Subcutaneous abdominal adipose tissue (tissue), 5 donors: ENCODE measurements at regions not wholly inside any gene's neighbourhood (a gene's known extent, or its start where the extent isn't known, plus 50 kb on each side); places are given as distances from the start of the nearest gene placed in this dataset.

Source experiments
- H3K27ac ChIP-seq: one replicate; pipeline ENCODE4 v1.7.0; 2013; ENCODE audit warnings: low read depth, mild to moderate bottlenecking, inconsistent platforms, low read length, moderate library complexity
- H3K27me3 ChIP-seq, 5 donors: one replicate each; pipeline ENCODE4 v1.7.0; 2013; ENCODE audit warnings: low read length in 5 of 5, inconsistent platforms in 1 of 5; ENCODE audit not compliant: control insufficient read depth in 5 of 5, insufficient read depth in 4 of 5
- H3K36me3 ChIP-seq, 5 donors: one replicate each; pipeline ENCODE4 v1.7.0; 2013; ENCODE audit warnings: low read length in 5 of 5; ENCODE audit not compliant: control insufficient read depth in 5 of 5, insufficient read depth in 5 of 5
- H3K4me1 ChIP-seq, 5 donors: one replicate each; pipeline ENCODE4 v1.7.0; 2013; ENCODE audit warnings: low read length in 5 of 5, mild to moderate bottlenecking in 3 of 5, moderate library complexity in 1 of 5; ENCODE audit not compliant: control insufficient read depth in 5 of 5, insufficient read depth in 5 of 5
- H3K4me3 ChIP-seq, 5 donors: one replicate each; pipeline ENCODE4 v1.7.0; 2013; ENCODE audit warnings: low read length in 5 of 5, low read depth in 1 of 5
- H3K9ac ChIP-seq, 5 donors: one replicate each; pipeline ENCODE4 v1.7.0; 2013; ENCODE audit warnings: low read length in 5 of 5, mild to moderate bottlenecking in 4 of 5, moderate library complexity in 3 of 5
- H3K9me3 ChIP-seq, 5 donors: one replicate each; pipeline ENCODE4 v1.7.0; 2013; ENCODE audit warnings: low read length in 5 of 5; ENCODE audit not compliant: control insufficient read depth in 5 of 5
- donor health status: healthy.
- donor health status: healthy.
- donor health status: healthy.
- donor health status: healthy.
- donor health status: healthy.

GRCh38 chr18:39721712-39722111, 2156.1 kb upstream of the CELF4 start:
- Histone ChIP-seq H3K27ac (no peak overlapping the region), H3K9ac (no peak overlapping the region), H3K4me3 (no peak overlapping the region), H3K36me3 (no peaks in the 10 kb centered on the region), H3K9me3 (no peaks in the 10 kb centered on the region), H3K27me3 (no peaks in the 10 kb centered on the region), H3K4me1 (no peaks in the 10 kb centered on the region)

- Histone ChIP-seq H3K9ac (no peak overlapping the region), H3K4me3 (no peak overlapping the region), H3K4me1 (peaks cover 0 to 16% (median 9%) of the 10 kb centered on the region in 5 donors), H3K36me3 (no peaks in the 10 kb centered on the region), H3K9me3 (no peaks in the 10 kb centered on the region), H3K27ac (no peak overlapping the region), H3K27me3 (no peaks in the 10 kb centered on the region)
These were observed 2148.4 kb upstream of the CELF4 start for GRCh38 chr18:39713961-39714360.

GRCh38 chr18:39711701-39712100, 2146.1 kb upstream of the CELF4 start:
- Histone ChIP-seq H3K27ac (no peak overlapping the region), H3K27me3 (no peaks in the 10 kb centered on the region), H3K4me1 (peaks cover 0 to 20% (median 10%) of the 10 kb centered on the region in 5 donors), H3K36me3 (no peaks in the 10 kb centered on the region), H3K4me3 (no peak overlapping the region), H3K9me3 (no peaks in the 10 kb centered on the region), H3K9ac (no peak overlapping the region)

GRCh38 chr18:39705362-39705761, 2139.8 kb upstream of the CELF4 start:
- Histone ChIP-seq H3K9ac (no peak overlapping the region), H3K4me1 (peaks cover 0 to 16% (median 10%) of the 10 kb centered on the region in 5 donors), H3K9me3 (no peaks in the 10 kb centered on the region), H3K36me3 (no peaks in the 10 kb centered on the region), H3K27me3 (no peaks in the 10 kb centered on the region), H3K4me3 (no peak overlapping the region), H3K27ac (no peak overlapping the region)

GRCh38 chr18:39702888-39703287, 2137.3 kb upstream of the CELF4 start:
- Histone ChIP-seq H3K27me3 (no peaks in the 10 kb centered on the region), H3K9me3 (no peaks in the 10 kb centered on the region), H3K36me3 (no peaks in the 10 kb centered on the region), H3K9ac (no peak overlapping the region), H3K4me1 (no peaks in the 10 kb centered on the region), H3K4me3 (no peak overlapping the region), H3K27ac (no peak overlapping the region)

- Histone ChIP-seq H3K27ac (no peak overlapping the region), H3K4me1 (no peaks in the 10 kb centered on the region), H3K4me3 (no peak overlapping the region), H3K9ac (no peak overlapping the region), H3K36me3 (no peaks in the 10 kb centered on the region), H3K27me3 (no peaks in the 10 kb centered on the region), H3K9me3 (no peaks in the 10 kb centered on the region)
These were observed 2136.2 kb upstream of the CELF4 start for GRCh38 chr18:39701839-39702238.

GRCh38 chr18:39701055-39701783, 2135.6 kb upstream of the CELF4 start:
- Histone ChIP-seq H3K27me3 (no peaks in the 10 kb centered on the region), H3K27ac (no peak overlapping the region)

GRCh38 chr18:39699340-39699964, 2133.9 kb upstream of the CELF4 start:
- no peaks in the 10 kb centered on the region for H3K36me3 ChIP-seq
- no peak overlapping the region for H3K9ac ChIP-seq
- H3K27ac ChIP-seq = no peak overlapping the region

More at GRCh38 chr18:39701055-39701783, 2135.6 kb upstream of the CELF4 start:
- H3K4me3 ChIP-seq = no peak overlapping the region
- no peaks in the 10 kb centered on the region for H3K36me3 ChIP-seq
- no peaks in the 10 kb centered on the region for H3K9me3 ChIP-seq
- H3K4me1 ChIP-seq = no peaks in the 10 kb centered on the region
- H3K9ac ChIP-seq = no peak overlapping the region

GRCh38 chr18:39698436-39698835, 2132.8 kb upstream of the CELF4 start:
- H3K9me3 ChIP-seq = no peaks in the 10 kb centered on the region
- no peak overlapping the region for H3K4me3 ChIP-seq
- H3K4me1 ChIP-seq = no peaks in the 10 kb centered on the region
- no peak overlapping the region for H3K9ac ChIP-seq
- no peak overlapping the region for H3K27ac ChIP-seq
- H3K36me3 ChIP-seq = no peaks in the 10 kb centered on the region
- H3K27me3 ChIP-seq = no peaks in the 10 kb centered on the region

More at GRCh38 chr18:39699340-39699964, 2133.9 kb upstream of the CELF4 start:
- Histone ChIP-seq H3K4me3 (no peak overlapping the region), H3K27me3 (no peaks in the 10 kb centered on the region), H3K9me3 (no peaks in the 10 kb centered on the region), H3K4me1 (no peaks in the 10 kb centered on the region)

- Histone ChIP-seq H3K4me1 (no peaks in the 10 kb centered on the region), H3K4me3 (no peak overlapping the region), H3K27me3 (no peaks in the 10 kb centered on the region), H3K9ac (no peak overlapping the region), H3K27ac (no peak overlapping the region), H3K9me3 (no peaks in the 10 kb centered on the region), H3K36me3 (no peaks in the 10 kb centered on the region)
These were observed 2127.8 kb upstream of the CELF4 start for GRCh38 chr18:39693359-39693758.
